ENCODE measurements at regions not wholly inside any gene's neighbourhood (a gene's known extent, or its start where the extent isn't known, plus 50 kb on each side); places are given as distances from the start of the nearest gene placed in this dataset.

DNA sequence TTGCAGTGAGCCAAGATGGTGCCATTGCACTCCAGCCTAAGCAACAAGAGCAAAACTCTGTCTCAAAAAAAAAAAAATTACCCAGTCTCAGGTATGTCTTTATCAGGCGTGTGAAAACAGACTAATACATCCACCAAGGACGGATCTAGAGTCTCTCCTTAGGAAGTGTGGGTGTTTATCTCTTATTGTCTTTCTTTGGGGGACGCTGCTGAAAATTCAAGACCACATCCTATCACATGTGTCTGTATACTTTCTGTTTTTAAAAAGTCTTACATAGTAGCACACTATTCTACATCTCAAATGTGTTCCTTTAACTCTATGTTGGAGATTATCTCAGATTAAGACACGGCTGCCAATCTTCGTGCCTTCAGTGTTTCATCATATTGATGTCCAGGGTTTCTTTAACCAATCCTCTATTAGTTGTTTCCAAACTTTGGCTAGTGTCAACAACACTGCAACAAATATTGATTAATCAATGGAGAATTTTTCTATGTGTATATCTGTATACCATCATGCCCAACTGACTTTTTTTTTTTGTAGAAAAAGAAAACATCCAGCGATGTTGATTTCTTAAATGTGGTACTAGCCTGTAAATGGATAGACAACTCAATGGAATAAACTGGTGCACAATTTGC is 92.3 kb upstream of the KDM7A start (continued):
- TF ChIP-seq GATA2 (CRISPR knock-in tag; IDR thresholded peaks at IDR 0.05) (no peak), TAF1 (IDR thresholded peaks at IDR 0.05; ENCODE audit: borderline replicate concordance, low read depth, low read length) (no peak), GABPA (IDR thresholded peaks at IDR 0.05; ENCODE audit: low read depth) (no peak)

DNA sequence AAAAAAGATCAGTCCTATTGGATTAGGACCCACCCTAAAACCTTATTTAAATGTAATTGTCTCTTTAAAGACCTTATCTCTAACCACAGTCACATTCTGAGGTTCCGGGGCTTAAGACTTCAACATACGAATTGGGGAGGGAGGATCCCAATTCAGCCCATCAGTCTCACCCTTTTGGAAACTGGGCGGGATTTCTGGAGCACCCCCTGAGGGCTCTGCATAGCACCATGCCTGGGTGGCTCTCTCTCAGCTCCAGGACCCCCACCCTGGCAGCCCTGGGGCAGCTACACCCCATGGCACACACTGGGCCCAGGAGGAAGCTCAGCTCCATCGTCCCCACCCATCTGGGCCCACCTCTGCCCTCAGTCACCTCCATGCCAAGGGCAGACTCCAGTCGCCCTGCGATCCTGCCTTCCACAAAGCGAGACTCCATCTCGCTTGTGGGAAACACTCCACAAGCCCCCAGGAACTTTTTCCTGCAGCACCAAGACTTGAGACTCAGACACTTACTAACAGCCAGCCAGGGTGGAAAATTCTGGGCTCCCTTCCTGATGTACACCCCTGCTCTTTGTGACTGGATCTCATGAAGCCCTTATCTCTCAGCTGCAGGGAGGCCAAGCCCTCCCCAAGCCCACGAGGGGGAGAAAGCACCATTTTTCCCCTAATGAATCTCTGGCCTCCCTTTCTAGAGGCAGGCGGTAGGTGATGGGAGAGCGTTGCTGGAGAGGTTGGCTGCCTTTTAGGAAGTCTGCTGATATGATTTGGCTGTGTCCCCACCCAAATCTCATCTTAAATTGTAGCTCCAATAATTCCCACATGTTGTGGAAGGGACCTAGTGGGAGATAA is 90.8 kb upstream of the KDM7A start:
- Histone ChIP-seq H3F3A (replicated peaks; ENCODE audit: insufficient read depth) (no peaks in the 10 kb centered on the region), H2AFZ (ENCODE audit: low read depth) (no peak overlapping the region), H3K4me1 (ENCODE audit: control insufficient read depth in 1 of 2, insufficient read depth in 2 of 2, low read depth in 1 of 2, low read length in 1 of 2) (no peaks in the 10 kb centered on the region), H3K27me3 (ENCODE audit: insufficient read depth) (no peaks in the 10 kb centered on the region; the same call in 1 of the 2 replicates), H3K4me2 (no peak overlapping the region), H3K4me3 (ENCODE audit: low read depth in 2 of 2, low read length in 1 of 2) (no peak overlapping the region), H3K9ac (no peak overlapping the region), H3K27ac (ENCODE audit: low read depth in 2 of 2, low read length in 1 of 2) (no peak overlapping the region), H3K9me2 (no peaks in the 10 kb centered on the region), H3K79me2 (ENCODE audit: insufficient read depth) (no peaks in the 10 kb centered on the region), H3K36me3 (replicated peaks in 1 of 2; ENCODE audit: control insufficient read depth in 1 of 2, insufficient read depth in 2 of 2, low read length in 1 of 2) (no peaks in the 10 kb centered on the region), H4K20me1 (ENCODE audit: insufficient read depth) (no peaks in the 10 kb centered on the region), H3K9me3 (no peaks in the 10 kb centered on the region)
- TF ChIP-seq POLR2AphosphoS5 (IDR thresholded peaks at IDR 0.05; ENCODE audit: low read depth, low read length), result no peak
- TF ChIP-seq, protein P1, sequence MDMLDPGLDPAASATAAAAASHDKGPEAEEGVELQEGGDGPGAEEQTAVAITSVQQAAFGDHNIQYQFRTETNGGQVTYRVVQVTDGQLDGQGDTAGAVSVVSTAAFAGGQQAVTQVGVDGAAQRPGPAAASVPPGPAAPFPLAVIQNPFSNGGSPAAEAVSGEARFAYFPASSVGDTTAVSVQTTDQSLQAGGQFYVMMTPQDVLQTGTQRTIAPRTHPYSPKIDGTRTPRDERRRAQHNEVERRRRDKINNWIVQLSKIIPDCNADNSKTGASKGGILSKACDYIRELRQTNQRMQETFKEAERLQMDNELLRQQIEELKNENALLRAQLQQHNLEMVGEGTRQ (IDR thresholded peaks at IDR 0.05; ENCODE audit: borderline replicate concordance, low read depth, low read length), result no peak
- TF ChIP-seq, protein P2, sequence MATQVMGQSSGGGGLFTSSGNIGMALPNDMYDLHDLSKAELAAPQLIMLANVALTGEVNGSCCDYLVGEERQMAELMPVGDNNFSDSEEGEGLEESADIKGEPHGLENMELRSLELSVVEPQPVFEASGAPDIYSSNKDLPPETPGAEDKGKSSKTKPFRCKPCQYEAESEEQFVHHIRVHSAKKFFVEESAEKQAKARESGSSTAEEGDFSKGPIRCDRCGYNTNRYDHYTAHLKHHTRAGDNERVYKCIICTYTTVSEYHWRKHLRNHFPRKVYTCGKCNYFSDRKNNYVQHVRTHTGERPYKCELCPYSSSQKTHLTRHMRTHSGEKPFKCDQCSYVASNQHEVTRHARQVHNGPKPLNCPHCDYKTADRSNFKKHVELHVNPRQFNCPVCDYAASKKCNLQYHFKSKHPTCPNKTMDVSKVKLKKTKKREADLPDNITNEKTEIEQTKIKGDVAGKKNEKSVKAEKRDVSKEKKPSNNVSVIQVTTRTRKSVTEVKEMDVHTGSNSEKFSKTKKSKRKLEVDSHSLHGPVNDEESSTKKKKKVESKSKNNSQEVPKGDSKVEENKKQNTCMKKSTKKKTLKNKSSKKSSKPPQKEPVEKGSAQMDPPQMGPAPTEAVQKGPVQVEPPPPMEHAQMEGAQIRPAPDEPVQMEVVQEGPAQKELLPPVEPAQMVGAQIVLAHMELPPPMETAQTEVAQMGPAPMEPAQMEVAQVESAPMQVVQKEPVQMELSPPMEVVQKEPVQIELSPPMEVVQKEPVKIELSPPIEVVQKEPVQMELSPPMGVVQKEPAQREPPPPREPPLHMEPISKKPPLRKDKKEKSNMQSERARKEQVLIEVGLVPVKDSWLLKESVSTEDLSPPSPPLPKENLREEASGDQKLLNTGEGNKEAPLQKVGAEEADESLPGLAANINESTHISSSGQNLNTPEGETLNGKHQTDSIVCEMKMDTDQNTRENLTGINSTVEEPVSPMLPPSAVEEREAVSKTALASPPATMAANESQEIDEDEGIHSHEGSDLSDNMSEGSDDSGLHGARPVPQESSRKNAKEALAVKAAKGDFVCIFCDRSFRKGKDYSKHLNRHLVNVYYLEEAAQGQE (IDR thresholded peaks at IDR 0.05; ENCODE audit: low read depth, low read length), result no peak
- no peak for TF ChIP-seq FOSL2 (IDR thresholded peaks at IDR 0.05; ENCODE audit: borderline replicate concordance, low read depth)
- TF ChIP-seq RAD21 (IDR thresholded peaks at IDR 0.05; ENCODE audit: low read length), result no peak
- TF ChIP-seq EP300 (IDR thresholded peaks at IDR 0.05; ENCODE audit: borderline replicate concordance in 1 of 2, low read depth in 1 of 2, low read length in 1 of 2), result no peak
- TF ChIP-seq YY1 (IDR thresholded peaks at IDR 0.05; ENCODE audit: low read depth), result no peak
- DNase-seq, result no peak
- POLR2A ChIA-PET, result no interaction called here
- CTCF ChIA-PET, result interaction anchor here (1.1 kb wide), 1 partner anchor 30 kb away, joined by 3 read pairs; no protein-coding TSS in a partner anchor
- WGBS (ENCODE audit: low lambda C conversion rate), result 75% methylated on average over 11 of the region's 11 CpGs

Measured in SK-N-SH (cell line).